ENCODE measurements at regions not wholly inside any gene's neighbourhood (a gene's known extent, or its start where the extent isn't known, plus 50 kb on each side); places are given as distances from the start of the nearest gene placed in this dataset.

DNA sequence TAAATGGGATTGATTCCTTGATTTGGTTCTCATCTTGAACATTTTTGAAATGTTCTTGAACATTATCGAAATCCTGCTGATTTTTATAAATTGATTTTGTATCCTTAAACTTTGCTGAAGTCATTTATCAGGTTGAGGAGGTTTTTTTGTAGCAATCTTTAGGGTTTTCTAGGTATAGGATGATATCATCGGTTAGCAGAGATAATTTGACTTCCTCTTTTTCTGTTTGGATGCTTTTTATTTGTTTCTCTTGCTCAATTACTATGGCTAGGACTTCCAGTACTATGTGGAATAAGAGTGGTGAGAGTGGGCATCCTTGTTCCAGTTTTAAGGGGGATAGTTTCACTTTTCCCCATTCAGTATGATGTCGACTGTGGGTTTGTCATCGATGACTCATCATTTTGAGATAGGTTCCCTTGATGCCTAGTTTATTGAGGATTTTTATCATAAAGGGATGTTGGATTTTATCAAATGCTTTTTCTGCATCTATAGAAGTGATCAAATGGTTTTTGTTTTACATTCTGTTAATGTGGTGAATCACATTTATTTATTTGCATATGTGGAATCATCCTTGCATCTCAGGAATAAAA is 201.5 kb upstream of the ZSWIM2 start:
- DNase-seq (ENCODE audit: low read depth in 1 of 2, low spot score in 1 of 2): no peak
- peak; percentile 56 for TF ChIP-seq SPI1 (IDR thresholded peaks at IDR 0.05; ENCODE audit: borderline replicate concordance, low read depth)
- TF ChIP-seq, protein P1, sequence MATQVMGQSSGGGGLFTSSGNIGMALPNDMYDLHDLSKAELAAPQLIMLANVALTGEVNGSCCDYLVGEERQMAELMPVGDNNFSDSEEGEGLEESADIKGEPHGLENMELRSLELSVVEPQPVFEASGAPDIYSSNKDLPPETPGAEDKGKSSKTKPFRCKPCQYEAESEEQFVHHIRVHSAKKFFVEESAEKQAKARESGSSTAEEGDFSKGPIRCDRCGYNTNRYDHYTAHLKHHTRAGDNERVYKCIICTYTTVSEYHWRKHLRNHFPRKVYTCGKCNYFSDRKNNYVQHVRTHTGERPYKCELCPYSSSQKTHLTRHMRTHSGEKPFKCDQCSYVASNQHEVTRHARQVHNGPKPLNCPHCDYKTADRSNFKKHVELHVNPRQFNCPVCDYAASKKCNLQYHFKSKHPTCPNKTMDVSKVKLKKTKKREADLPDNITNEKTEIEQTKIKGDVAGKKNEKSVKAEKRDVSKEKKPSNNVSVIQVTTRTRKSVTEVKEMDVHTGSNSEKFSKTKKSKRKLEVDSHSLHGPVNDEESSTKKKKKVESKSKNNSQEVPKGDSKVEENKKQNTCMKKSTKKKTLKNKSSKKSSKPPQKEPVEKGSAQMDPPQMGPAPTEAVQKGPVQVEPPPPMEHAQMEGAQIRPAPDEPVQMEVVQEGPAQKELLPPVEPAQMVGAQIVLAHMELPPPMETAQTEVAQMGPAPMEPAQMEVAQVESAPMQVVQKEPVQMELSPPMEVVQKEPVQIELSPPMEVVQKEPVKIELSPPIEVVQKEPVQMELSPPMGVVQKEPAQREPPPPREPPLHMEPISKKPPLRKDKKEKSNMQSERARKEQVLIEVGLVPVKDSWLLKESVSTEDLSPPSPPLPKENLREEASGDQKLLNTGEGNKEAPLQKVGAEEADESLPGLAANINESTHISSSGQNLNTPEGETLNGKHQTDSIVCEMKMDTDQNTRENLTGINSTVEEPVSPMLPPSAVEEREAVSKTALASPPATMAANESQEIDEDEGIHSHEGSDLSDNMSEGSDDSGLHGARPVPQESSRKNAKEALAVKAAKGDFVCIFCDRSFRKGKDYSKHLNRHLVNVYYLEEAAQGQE (IDR thresholded peaks at IDR 0.05; ENCODE audit: insufficient replicate concordance, low read depth): no peak
- H3K4me3 ChIP-seq (replicated peaks; ENCODE audit: insufficient read depth, low read length): no peak overlapping the region

DNA sequence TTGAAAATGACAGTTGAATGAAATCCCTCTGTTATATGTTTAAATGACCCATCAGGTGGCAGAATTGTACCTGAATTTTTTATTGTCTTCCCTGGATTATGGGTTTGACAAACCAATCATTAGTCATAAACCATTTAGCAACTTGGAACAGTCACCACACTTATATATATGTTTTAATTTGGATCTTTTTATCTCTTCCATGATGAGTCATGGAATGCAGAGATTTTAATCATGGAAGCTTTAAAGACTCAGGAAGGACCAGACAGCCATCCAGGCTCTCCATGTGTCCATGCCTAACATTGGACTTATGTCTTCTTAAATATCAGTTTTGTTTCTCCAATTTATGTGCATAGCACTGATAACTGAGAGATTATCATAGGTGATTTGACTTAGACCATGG is 188.3 kb upstream of the ZSWIM2 start:
- DNase-seq (ENCODE audit: low read depth in 1 of 2, low spot score in 1 of 2): no peak
- Histone ChIP-seq H3K27me3 (ENCODE audit: insufficient read depth, poor library complexity, severe bottlenecking) (no peaks in the 10 kb centered on the region), H3K4me3 (replicated peaks; ENCODE audit: insufficient read depth, low read length) (no peak overlapping the region), H3K27ac (replicated peaks) (no peak overlapping the region)
- TF ChIP-seq POLR2AphosphoS5 (IDR thresholded peaks at IDR 0.05; ENCODE audit: low read depth) (no peak), GABPA (IDR thresholded peaks at IDR 0.05; ENCODE audit: low read depth) (no peak), SPI1 (IDR thresholded peaks at IDR 0.05; ENCODE audit: borderline replicate concordance, low read depth) (no peak)
- TF ChIP-seq, protein P2, sequence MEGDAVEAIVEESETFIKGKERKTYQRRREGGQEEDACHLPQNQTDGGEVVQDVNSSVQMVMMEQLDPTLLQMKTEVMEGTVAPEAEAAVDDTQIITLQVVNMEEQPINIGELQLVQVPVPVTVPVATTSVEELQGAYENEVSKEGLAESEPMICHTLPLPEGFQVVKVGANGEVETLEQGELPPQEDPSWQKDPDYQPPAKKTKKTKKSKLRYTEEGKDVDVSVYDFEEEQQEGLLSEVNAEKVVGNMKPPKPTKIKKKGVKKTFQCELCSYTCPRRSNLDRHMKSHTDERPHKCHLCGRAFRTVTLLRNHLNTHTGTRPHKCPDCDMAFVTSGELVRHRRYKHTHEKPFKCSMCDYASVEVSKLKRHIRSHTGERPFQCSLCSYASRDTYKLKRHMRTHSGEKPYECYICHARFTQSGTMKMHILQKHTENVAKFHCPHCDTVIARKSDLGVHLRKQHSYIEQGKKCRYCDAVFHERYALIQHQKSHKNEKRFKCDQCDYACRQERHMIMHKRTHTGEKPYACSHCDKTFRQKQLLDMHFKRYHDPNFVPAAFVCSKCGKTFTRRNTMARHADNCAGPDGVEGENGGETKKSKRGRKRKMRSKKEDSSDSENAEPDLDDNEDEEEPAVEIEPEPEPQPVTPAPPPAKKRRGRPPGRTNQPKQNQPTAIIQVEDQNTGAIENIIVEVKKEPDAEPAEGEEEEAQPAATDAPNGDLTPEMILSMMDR (IDR thresholded peaks at IDR 0.05; ENCODE audit: insufficient read depth, low read length): no peak
- TF ChIP-seq, protein P1 (IDR thresholded peaks at IDR 0.05; ENCODE audit: insufficient replicate concordance, low read depth): no peak

More for the DNA sequence above, 201.5 kb upstream of the ZSWIM2 start:
- no peaks in the 10 kb centered on the region for H3K27me3 ChIP-seq (ENCODE audit: insufficient read depth, poor library complexity, severe bottlenecking)
- H3K27ac ChIP-seq (replicated peaks): no peak overlapping the region

DNA sequence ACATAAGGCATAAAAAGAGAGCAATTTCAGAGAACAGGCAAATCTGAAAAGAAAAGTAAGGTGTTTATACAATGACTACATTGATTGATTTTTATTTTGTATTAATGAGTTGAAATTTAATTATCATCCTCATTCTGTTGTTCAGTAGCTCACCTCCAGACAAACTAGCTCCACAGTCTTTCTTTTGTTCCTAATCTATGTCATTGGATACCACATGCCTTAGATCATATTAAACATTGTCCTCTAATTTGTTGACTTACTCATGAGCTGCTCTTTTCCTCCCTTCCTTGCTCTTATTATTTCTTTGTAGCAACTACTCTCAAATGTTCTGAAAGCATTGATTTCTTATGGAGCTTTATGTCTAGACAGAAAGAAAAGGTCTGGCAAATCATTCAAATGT is 185.5 kb upstream of the ZSWIM2 start:
- Histone ChIP-seq H3K27me3 (ENCODE audit: insufficient read depth, poor library complexity, severe bottlenecking) (no peaks in the 10 kb centered on the region), H3K27ac (replicated peaks) (no peak overlapping the region), H3K4me3 (replicated peaks; ENCODE audit: insufficient read depth, low read length) (no peak overlapping the region)
- no peak for DNase-seq (ENCODE audit: low read depth in 1 of 2, low spot score in 1 of 2)
- TF ChIP-seq, protein P2 (IDR thresholded peaks at IDR 0.05; ENCODE audit: insufficient read depth, low read length): no peak
- TF ChIP-seq, protein P1 (IDR thresholded peaks at IDR 0.05; ENCODE audit: insufficient replicate concordance, low read depth): no peak
- TF ChIP-seq POLR2AphosphoS5 (IDR thresholded peaks at IDR 0.05; ENCODE audit: low read depth) (no peak), SPI1 (IDR thresholded peaks at IDR 0.05; ENCODE audit: borderline replicate concordance, low read depth) (no peak), GABPA (IDR thresholded peaks at IDR 0.05; ENCODE audit: low read depth) (no peak)
